OCI-LY3 (cell line): ENCODE measurements at regions not wholly inside any gene's neighbourhood (a gene's known extent, or its start where the extent isn't known, plus 50 kb on each side); places are given as distances from the start of the nearest gene placed in this dataset.

Experiments
- EZH2phosphoT487 ChIP-seq: fragments of 200-600 bp; shearing (Covaris generic); IDR thresholded peaks from 2 replicates; pipeline ENCODE4 v1.6.1; 2018; ENCODE audit warnings: antibody characterized with exemption, mixed run types, low read depth
- TF ChIP-seq, protein P1 (sequence below): fragments of 200-600, 300-600 bp; sonication (generic); IDR thresholded peaks from 2 replicates; pipeline ENCODE4 v1.5.1; 2014; ENCODE audit warnings: antibody characterized with exemption, low read length, low read depth

DNA sequence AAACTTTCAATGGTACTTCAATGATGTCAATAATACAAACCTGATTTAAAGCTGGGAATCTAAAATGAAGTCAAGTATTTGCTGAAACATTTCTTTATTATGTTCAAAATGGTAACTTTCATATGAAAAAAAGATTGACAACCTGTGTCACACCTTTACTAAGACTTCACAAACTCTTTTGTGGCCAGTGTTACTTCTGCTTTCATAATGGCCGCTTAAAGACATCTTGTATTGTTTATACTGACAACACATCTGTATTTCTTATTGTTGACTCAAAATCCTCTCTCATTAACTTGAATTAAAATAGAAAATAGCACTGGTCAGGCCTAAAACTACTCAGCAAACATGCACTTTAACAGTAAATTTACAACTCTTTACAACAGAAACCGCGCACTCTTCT is 312.3 kb upstream of the CNTN6 start:
- TF ChIP-seq, protein P1, sequence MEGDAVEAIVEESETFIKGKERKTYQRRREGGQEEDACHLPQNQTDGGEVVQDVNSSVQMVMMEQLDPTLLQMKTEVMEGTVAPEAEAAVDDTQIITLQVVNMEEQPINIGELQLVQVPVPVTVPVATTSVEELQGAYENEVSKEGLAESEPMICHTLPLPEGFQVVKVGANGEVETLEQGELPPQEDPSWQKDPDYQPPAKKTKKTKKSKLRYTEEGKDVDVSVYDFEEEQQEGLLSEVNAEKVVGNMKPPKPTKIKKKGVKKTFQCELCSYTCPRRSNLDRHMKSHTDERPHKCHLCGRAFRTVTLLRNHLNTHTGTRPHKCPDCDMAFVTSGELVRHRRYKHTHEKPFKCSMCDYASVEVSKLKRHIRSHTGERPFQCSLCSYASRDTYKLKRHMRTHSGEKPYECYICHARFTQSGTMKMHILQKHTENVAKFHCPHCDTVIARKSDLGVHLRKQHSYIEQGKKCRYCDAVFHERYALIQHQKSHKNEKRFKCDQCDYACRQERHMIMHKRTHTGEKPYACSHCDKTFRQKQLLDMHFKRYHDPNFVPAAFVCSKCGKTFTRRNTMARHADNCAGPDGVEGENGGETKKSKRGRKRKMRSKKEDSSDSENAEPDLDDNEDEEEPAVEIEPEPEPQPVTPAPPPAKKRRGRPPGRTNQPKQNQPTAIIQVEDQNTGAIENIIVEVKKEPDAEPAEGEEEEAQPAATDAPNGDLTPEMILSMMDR: no peak
- no peak for TF ChIP-seq EZH2phosphoT487
